LNCaP clone FGC (cell line): ENCODE measurements at regions not wholly inside any gene's neighbourhood (a gene's known extent, or its start where the extent isn't known, plus 50 kb on each side); places are given as distances from the start of the nearest gene placed in this dataset.
A peak's percentile ranks its signal among the peaks of the same experiment; 100 is the strongest.

ENCODE experiments used
- DNase-seq: peaks from one replicate; pipeline ENCODE4 v3.0.0-alpha.2; 2011; ENCODE audit warnings: low read depth
- H3K4me3 ChIP-seq: 2 replicates; pipeline ENCODE4 v1.5.1; 2011; ENCODE audit warnings: mild to moderate bottlenecking, low read depth, low read length, control low read depth
- CTCF ChIP-seq: IDR thresholded peaks from 2 replicates; pipeline ENCODE4 v1.5.1; 2012; ENCODE audit warnings: mild to moderate bottlenecking; ENCODE audit not compliant: control insufficient read depth, insufficient read depth; ENCODE audit errors: extremely low read depth

DNA sequence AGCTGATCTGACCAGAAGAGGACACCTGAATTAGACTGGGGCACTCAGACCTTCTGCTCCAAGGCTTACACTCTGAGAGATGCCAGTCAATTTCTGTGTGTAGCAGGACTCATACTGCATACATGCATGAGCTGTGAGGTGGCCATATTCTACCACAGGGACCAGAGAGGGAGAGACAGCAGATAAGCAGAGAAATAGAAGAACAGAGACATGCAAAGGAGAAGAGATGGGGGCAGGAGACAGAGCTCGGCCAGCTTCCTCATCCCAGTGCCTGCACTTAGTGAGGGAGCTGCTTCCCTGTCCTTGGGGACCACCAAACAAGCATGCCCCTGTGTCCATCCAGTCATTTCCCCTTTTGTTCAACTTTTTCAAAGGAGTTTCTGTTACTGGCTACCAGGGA, 73.9 kb upstream of the ALK start:
- no peak for DNase-seq
- TF ChIP-seq CTCF, result no peak
- no peak overlapping the region for H3K4me3 ChIP-seq

DNA sequence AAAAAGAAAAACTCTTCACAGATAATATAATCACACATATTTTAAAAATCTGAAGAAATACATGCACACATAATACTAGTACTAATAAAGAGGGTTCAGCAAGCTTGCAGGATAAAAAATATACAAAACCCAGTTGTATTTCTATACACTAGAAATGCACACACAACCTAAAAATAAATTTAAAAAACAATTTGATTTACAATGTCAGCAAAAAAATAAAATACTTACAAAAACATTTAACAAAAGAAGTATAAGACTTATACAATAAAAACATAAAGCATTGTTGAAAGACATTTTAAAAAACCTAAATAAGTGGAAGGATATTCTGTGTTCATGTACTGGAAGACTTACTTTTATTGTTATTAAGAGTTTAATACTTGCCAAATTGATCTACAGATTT, 81.7 kb upstream of the ALK start:
- H3K4me3 ChIP-seq, result no peak overlapping the region
- TF ChIP-seq CTCF, result no peak
- DNase-seq, result no peak

- DNase-seq, result no peak
- no peak for TF ChIP-seq CTCF
- no peak overlapping the region for H3K4me3 ChIP-seq
These were observed 101.2 kb upstream of the ALK start for GRCh38 chr2:30022444-30023071.

GRCh38 chr2:30024281-30024680, 102.9 kb upstream of the ALK start:
- H3K4me3 ChIP-seq, result no peak overlapping the region
- TF ChIP-seq CTCF, result no peak
- no peak for DNase-seq

GRCh38 chr2:30026091-30027055, 105.0 kb upstream of the ALK start:
- H3K4me3 ChIP-seq, result no peak overlapping the region
- peak; percentile 87 for TF ChIP-seq CTCF
- DNase-seq, result no peak

DNA sequence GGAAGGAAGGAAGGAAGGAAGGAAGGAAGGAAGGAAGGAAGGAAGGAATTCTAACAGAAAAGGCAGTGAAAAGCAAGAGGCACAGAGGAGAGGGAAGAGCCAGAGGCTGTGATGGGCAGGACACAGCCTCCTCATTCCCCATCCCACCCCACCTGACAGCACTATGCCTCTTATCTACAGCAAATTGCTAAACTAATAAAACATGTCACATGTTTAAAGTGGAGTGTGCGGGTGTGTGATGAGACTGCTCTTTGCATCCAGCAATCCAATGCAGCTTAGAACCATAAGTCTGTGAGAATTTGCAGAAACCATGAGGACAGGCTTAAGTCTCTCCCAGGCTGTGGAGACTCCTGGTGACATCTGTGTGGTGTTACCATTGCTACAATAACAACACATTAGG, 108.4 kb upstream of the ALK start:
- no peak overlapping the region for H3K4me3 ChIP-seq
- no peak for DNase-seq
- no peak for TF ChIP-seq CTCF
